Central memory CD8-positive, alpha-beta T cell (primary cell): ENCODE measurements at regions not wholly inside any gene's neighbourhood (a gene's known extent, or its start where the extent isn't known, plus 50 kb on each side); places are given as distances from the start of the nearest gene placed in this dataset.
"Not testable (repeated sequence)": the region's sequence is repeated elsewhere in the genome, so short reads cannot be mapped to it uniquely, and the experiment has no call there.

Experiments
- ATAC-seq: fragments of 150-1000 bp; cut with Tn5 transposase; replicated peaks from 2 replicates; pipeline ENCODE4 v1.10.0; 2022; ENCODE audit warnings: mild to moderate bottlenecking, moderate FRiP score, moderate number of reproducible peaks; ENCODE audit not compliant: poor library complexity, severe bottlenecking; ENCODE audit errors: extremely low read depth
- DNase-seq, 2 donors: peaks; one replicate each; pipeline ENCODE4 v3.0.0; 2021; ENCODE audit warnings: low spot score in 2 of 2
- H3K27ac Mint-ChIP-seq: one replicate; pipeline ENCODE4 v1.8.0; 2022; ENCODE audit warnings: low read depth, mild to moderate bottlenecking, moderate library complexity, mixed read lengths
- H3K27me3 Mint-ChIP-seq: one replicate; pipeline ENCODE4 v1.8.0; 2022; ENCODE audit warnings: mixed read lengths
- H3K36me3 Mint-ChIP-seq: one replicate; pipeline ENCODE4 v1.8.0; 2022; ENCODE audit warnings: mild to moderate bottlenecking, moderate library complexity, mixed read lengths; ENCODE audit not compliant: insufficient read depth
- H3K4me1 Mint-ChIP-seq: one replicate; pipeline ENCODE4 v1.8.0; 2022; ENCODE audit warnings: mixed read lengths
- H3K4me3 Mint-ChIP-seq: one replicate; pipeline ENCODE4 v1.8.0; 2022; ENCODE audit warnings: mild to moderate bottlenecking, moderate library complexity, mixed read lengths
- H3K9me3 Mint-ChIP-seq: one replicate; pipeline ENCODE4 v1.8.0; 2022; ENCODE audit warnings: mixed read lengths

DNA sequence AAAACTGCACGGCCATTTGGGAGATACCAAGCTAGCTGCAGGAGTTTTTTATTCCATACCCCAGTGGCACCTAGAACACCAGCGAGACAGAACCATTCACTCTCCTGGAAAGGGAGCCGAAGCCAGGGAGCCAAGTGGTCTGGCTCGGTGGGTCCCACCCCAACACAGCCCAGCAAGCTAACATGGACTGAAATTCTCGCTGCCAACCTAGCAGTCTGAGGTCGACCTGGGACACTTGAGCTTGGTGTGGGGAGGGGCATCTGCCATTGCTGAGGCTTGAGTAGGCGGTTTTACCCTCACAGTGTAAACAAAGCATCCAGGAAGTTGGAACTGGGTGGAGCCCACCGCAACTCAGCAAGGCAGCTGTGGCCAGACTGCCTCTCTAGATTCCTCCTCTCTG, 108.9 kb upstream of the CHD1 start:
- H3K9me3 Mint-ChIP-seq, result peaks cover 42% of the 10 kb centered on the region
- peak overlapping the region; percentile 50 for H3K4me3 Mint-ChIP-seq
- peak; percentile 42 to 64 for DNase-seq

DNA sequence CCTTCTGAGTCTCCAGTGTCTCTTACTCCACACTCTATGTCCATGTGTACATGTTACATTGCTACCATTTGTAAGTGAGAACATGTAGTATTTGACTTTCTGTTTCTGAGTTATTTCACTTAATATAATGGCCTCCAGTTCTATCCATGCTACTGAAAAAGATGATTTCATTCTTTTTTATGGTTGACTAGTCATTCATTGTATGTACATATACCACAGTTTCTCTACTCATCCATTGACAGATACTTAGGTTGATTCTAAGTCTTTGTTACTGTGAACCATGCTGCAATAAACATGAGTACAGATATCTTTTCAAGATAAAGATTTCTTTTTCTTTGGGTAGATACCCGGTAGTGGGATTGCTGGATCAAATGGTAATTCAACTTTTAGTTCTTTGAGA, 107.1 kb upstream of the CHD1 start:
- ATAC-seq, result no peak
- Mint-ChIP-seq H3K4me3 (no peak overlapping the region), H3K4me1 (peaks cover 51% of the 10 kb centered on the region)

More for the DNA sequence above, 108.9 kb upstream of the CHD1 start:
- peaks cover 2% of the 10 kb centered on the region for H3K36me3 Mint-ChIP-seq
- no peaks in the 10 kb centered on the region for H3K27me3 Mint-ChIP-seq
- ATAC-seq, result peak; percentile 86
- H3K27ac Mint-ChIP-seq, result peak overlapping the region; percentile 58
- H3K4me1 Mint-ChIP-seq, result peaks cover 47% of the 10 kb centered on the region

DNA sequence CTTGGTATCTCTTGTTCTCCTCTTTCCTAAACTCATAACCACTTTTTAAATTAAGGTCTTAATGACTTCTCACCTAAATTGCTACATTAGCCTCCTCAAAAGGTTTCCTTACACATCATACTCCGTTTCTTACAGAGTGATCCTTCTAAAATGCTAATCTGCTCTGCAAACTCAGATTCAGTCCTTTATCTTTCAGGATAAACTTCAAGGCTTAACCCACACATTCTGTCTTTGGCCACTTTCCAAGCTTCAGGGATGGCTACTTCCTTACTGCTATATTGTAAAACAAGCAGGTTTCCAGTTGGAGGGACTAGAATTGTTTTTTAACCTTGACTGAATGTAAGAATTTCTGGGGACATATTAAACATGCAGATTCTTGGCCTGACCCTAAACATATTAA, 105.5 kb upstream of the CHD1 start:
- peak overlapping the region; percentile 97 for H3K27ac Mint-ChIP-seq
- H3K9me3 Mint-ChIP-seq, result peaks cover 15% of the 10 kb centered on the region
- ATAC-seq (no peak), DNase-seq (no peak)
- H3K36me3 Mint-ChIP-seq, result peaks cover 2% of the 10 kb centered on the region
- peaks cover 58% of the 10 kb centered on the region for H3K4me1 Mint-ChIP-seq
- H3K27me3 Mint-ChIP-seq, result no peaks in the 10 kb centered on the region
- peak overlapping the region; percentile 79 for H3K4me3 Mint-ChIP-seq

More for the DNA sequence above, 107.1 kb upstream of the CHD1 start:
- Mint-ChIP-seq H3K36me3 (peaks cover 2% of the 10 kb centered on the region), H3K9me3 (peaks cover 31% of the 10 kb centered on the region), H3K27ac (no peak overlapping the region), H3K27me3 (no peaks in the 10 kb centered on the region)
- no peak for DNase-seq

DNA sequence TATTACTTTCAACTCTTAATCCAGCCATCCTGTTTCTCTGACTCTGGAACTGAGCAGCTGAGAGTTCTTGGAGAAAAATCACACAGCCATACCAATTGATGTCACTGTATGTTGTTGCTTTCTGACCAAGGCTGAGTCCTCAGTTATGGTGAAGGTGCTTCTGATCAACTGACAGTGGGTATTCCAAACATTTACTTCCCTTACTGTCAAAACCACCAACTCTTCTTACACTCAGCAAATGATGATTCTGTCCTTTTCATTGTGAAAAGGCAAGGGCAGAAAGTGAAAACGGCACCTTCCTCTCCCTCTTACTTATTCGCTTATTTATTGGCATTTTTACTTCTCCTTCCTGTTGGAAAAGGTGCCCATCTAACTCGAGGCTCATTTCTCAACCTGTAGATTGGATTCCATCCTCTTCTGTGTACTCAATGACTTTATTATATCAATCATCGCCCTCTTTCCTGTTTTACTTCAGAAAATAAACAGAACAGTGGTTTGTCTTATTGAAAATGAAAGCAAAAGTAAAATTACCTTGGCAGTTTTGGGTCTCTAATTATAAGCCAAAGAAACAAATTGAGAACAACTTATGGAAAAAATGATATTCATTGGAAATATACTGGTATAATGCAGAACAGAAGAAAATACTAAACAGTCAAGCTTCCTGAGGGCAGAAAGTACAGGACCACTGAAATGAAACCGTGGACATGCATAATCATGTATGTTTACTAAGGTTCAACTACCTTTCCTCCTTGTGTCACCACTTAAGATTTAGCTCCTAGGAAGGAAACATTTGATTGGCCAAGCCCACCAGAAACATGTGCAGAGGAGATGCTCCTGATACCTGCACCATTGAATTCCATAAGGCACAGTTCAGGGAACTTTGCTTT, 104.5 kb upstream of the CHD1 start:
- ATAC-seq, result peak; percentile 38
- H3K27ac Mint-ChIP-seq, result peak overlapping the region; percentile 97
- peaks cover 54% of the 10 kb centered on the region for H3K4me1 Mint-ChIP-seq
- peaks cover 2% of the 10 kb centered on the region for H3K36me3 Mint-ChIP-seq
- peaks cover 7% of the 10 kb centered on the region for H3K9me3 Mint-ChIP-seq
- peak overlapping the region; percentile 79 for H3K4me3 Mint-ChIP-seq
- DNase-seq, result no peak
- H3K27me3 Mint-ChIP-seq, result no peaks in the 10 kb centered on the region

DNA sequence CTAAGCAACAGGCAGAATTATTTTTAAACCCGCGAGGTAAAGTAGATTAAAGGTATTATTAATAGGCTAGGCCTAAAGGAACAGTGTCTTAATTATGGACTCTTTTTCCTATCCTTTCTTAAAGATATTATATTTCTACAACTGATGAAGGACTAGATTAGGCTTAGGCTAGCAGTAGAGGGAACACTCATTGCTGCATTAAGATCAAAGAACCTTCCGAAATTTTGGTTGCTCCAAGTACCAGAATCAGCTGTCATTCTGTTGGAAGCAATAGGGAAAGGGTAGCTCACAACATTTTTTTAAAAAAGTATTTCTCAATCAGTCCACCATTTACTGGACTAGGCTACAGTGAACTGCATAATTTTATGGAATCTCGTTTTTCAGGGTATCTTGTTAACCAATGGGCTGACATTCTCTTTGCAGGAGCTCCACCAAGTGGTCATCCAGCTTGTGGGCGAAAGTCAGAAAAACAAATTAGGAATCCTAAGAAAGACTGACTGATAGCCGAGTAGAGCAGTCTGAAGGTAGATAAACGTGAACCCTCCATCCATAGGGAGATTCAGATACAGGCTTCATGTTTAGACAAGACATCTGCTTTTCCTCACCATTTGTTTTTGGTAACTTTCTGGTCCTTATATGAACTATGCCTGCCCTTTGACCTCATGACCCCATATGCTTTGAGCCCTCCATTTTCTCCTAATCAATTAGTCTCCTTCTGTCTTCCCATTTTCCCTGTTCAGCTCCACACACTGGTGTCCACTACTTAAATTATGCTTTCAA, 103.6 kb upstream of the CHD1 start:
- Mint-ChIP-seq H3K4me1 (peaks cover 52% of the 10 kb centered on the region), H3K27ac (peak overlapping the region; percentile 97), H3K9me3 (peaks cover 6% of the 10 kb centered on the region), H3K4me3 (peak overlapping the region; percentile 79), H3K36me3 (peaks cover 2% of the 10 kb centered on the region), H3K27me3 (no peaks in the 10 kb centered on the region)
- ATAC-seq (no peak), DNase-seq (no peak)

DNA sequence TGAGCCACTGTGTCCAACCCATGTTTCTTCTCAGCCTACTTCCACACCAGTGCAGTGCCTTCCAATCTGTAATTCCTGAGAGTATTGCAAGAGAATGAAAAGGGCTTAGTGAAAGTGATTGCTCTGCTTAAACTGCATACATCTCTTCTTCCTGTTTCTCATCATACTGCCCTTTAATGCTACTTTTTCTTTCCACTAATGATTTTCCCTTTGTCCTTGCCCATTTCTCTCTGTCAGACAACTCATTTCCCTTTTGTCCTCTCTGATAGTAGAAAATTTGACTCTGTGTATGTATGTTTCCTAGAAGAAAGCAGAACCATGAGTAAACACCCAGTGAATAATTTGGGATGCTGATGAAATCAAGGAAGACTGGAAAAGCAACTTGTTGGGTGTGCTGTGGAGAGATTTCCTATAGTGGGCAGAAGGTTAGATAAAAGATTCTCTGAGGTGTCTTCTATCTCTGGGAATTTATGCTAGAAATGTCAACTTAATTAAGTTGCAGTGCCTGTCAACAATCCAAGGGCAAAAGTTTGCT, 102.2 kb upstream of the CHD1 start:
- Mint-ChIP-seq H3K27ac (peak overlapping the region; percentile 15), H3K4me1 (peaks cover 53% of the 10 kb centered on the region), H3K4me3 (no peak overlapping the region), H3K9me3 (peaks cover 6% of the 10 kb centered on the region), H3K27me3 (no peaks in the 10 kb centered on the region), H3K36me3 (peaks cover 2% of the 10 kb centered on the region)
- DNase-seq, result no peak
- ATAC-seq, result no peak

DNA sequence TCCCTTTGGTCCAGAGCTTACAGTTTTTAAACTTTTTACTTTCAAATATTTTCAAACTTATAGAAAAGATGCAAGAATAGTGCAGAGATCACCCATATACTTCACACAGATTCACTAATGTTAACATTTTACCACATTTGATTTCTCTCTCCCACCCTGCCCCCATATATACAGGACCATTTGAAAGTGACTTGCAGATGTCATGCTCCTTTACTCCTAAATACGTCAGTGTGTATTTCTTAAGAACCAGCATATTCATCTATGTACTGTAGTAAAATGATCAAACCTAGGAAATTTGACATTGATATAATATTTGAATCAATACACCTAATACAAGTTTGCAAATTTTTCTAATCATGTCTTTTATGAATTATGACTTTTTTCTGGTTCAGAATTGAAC, 100.4 kb upstream of the CHD1 start:
- peaks cover 50% of the 10 kb centered on the region for H3K4me1 Mint-ChIP-seq
- peaks cover 2% of the 10 kb centered on the region for H3K36me3 Mint-ChIP-seq
- no peaks in the 10 kb centered on the region for H3K27me3 Mint-ChIP-seq
- DNase-seq (no peak), ATAC-seq (no peak)
- no peak overlapping the region for H3K27ac Mint-ChIP-seq
- peaks cover 2% of the 10 kb centered on the region for H3K9me3 Mint-ChIP-seq
- no peak overlapping the region for H3K4me3 Mint-ChIP-seq

DNA sequence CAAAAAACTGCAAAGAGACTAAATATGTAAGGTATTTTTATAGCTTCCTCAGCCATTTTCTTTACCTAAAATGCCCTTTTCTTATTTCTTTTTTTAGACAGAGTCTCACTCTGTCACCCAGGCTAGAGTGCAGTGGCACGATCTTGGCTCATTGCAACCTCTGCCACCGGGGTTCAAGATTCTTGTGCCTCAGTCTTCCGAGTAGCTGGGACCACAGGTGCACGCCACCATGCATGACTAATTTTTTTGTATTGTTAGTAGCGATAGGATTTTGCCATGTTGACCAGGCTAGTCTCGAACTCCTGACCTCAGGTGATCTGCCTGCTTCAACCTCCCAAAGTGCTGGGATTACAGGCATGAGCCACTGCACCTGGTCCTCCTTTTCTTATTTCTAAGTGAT, 99.4 kb upstream of the CHD1 start:
- ATAC-seq, DNase-seq, H3K27me3 Mint-ChIP-seq, H3K9me3 Mint-ChIP-seq, H3K4me3 Mint-ChIP-seq, H3K36me3 Mint-ChIP-seq, H3K27ac Mint-ChIP-seq: not testable (repeated sequence)
- H3K4me1 Mint-ChIP-seq, result peaks cover 42% of the 10 kb centered on the region

DNA sequence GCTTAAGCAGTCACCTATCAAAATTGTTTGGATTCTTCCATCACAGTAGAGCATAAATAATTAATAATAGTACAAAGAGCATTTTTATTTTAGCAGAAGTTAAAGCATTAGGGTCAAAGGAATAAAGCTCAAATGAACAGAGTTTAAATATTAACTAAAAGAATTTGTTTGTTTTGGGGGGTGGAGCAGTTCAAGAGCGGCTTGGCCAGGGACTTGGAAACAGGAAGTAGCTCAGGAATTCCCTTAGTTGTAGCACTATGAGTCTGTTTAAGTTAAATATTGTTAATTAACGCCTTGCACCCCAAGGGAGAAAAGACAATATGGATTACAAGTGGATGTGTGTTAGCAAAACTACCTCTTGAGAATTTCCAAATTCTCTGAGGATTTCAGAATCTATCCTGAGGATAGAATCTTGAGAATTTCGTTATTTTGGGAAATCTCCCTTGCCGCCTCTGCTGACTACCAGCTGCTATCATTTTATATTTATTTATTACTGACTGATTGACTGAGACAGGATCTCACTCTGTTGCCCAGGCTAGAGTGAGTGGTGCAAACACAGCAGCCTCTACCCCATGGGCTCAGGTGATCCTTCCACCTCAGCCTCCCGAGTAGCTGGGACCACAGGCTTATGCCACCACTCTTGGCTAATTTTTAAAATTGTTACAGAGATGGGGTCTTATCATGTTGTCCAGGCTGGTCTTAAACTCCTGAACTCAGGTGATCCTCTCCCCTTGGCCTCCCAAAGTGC, 96.7 kb upstream of the CHD1 start:
- DNase-seq, result no peak
- Mint-ChIP-seq H3K4me3 (no peak overlapping the region), H3K36me3 (no peaks in the 10 kb centered on the region), H3K4me1 (peaks cover 28% of the 10 kb centered on the region), H3K9me3 (no peaks in the 10 kb centered on the region), H3K27me3 (no peaks in the 10 kb centered on the region), H3K27ac (no peak overlapping the region)
- no peak for ATAC-seq

DNA sequence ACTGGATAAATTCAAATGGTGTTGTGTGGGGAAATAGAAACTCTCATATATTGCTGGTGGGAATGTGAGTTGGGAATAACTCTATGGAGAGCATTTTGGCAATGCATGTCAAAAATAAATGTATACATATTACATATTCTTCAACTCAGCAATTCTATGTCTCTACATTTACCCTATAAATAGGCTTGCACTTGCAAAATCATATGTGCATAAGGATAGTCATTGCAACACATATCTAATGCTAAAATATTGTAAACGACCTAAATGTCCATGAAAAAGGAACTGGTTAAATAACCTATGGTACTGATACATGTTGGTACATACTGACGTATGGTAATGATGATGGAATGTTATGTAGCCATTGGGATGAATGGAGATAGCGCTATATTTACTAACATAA, 94.5 kb upstream of the CHD1 start:
- Mint-ChIP-seq H3K4me3 (no peak overlapping the region), H3K9me3 (no peaks in the 10 kb centered on the region), H3K4me1 (peaks cover 21% of the 10 kb centered on the region), H3K27me3 (no peaks in the 10 kb centered on the region), H3K27ac (no peak overlapping the region), H3K36me3 (no peaks in the 10 kb centered on the region)
- DNase-seq (no peak), ATAC-seq (no peak)

DNA sequence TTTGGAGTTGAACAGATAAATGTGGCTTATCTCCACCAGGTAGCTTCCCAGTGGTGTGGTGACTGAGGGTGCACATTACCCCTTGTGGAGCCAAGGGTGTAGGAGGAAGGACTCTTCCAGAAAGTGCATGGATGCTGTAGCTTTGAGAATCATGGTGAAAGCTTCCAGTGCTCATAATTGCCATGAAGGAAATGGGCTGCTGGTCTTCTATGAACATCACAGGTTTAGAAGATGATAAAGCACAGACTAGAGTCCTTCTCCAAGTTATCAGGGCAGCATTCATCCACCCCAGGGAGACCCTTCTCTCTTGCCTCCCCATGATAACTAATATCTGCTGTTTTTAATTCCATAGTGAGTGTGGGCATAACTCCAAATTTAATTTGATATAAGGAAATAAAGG, 93.4 kb upstream of the CHD1 start:
- Mint-ChIP-seq H3K4me1 (peaks cover 14% of the 10 kb centered on the region), H3K27ac (no peak overlapping the region), H3K27me3 (no peaks in the 10 kb centered on the region), H3K4me3 (no peak overlapping the region), H3K36me3 (no peaks in the 10 kb centered on the region), H3K9me3 (no peaks in the 10 kb centered on the region)
- no peak for DNase-seq
- ATAC-seq, result no peak

DNA sequence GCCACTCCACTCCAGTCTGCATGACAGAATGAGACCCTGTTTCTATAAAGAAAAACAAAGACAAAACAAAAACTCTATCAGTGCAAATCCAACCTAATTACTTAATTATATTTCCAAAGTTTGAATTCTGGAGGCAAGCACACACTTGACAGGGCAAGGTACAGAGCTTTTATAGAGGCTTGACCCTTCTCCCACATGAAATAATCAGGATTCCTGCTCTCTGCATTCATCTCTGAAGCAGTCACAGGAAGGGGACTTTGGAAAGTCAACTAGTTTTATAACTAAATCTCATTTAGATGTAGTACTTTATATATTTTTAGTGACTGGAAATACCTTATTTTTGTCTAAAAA, 91.9 kb upstream of the CHD1 start:
- no peaks in the 10 kb centered on the region for H3K36me3 Mint-ChIP-seq
- no peaks in the 10 kb centered on the region for H3K27me3 Mint-ChIP-seq
- DNase-seq, result no peak
- no peak overlapping the region for H3K27ac Mint-ChIP-seq
- H3K4me3 Mint-ChIP-seq, result no peak overlapping the region
- ATAC-seq, result no peak
- peaks cover 4% of the 10 kb centered on the region for H3K4me1 Mint-ChIP-seq
- H3K9me3 Mint-ChIP-seq, result no peaks in the 10 kb centered on the region
